PC-9 (cell line): ENCODE measurements at regions not wholly inside any gene's neighbourhood (a gene's known extent, or its start where the extent isn't known, plus 50 kb on each side); places are given as distances from the start of the nearest gene placed in this dataset.

ENCODE experiments used
- EZH2 ChIP-seq: fragments of 200-600 bp; sonication (generic); IDR thresholded peaks from 2 replicates; pipeline ENCODE4 v1.8.0; 2017; ENCODE audit warnings: antibody characterized with exemption, low read depth
- TF ChIP-seq, protein P1 (sequence below): fragments of 200-600 bp; sonication (generic); conservative IDR thresholded peaks from 2 replicates; pipeline ENCODE4 v1.6.1; 2017; ENCODE audit warnings: mixed run types, antibody characterized with exemption, mild to moderate bottlenecking, moderate library complexity

DNA sequence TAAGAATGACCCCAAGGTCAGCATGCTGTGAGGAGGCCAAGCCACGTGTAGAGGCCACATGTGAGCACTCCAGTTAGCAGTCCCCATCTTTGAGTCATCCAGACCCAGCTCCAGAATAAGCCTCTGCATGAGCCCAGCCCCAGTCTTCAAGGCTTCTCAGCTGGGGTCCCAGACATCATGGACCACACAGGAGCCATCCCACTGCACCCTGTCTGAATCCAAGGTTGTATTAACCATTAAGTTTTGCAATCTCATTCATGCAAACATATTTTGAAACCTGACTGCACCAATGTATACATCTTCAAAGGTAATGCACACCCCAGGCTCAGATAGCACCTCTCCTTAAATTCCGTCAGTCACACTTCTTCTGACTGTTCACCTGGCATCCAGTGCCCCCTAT is 249.1 kb upstream of the CHRNA7 start:
- TF ChIP-seq, protein P1, sequence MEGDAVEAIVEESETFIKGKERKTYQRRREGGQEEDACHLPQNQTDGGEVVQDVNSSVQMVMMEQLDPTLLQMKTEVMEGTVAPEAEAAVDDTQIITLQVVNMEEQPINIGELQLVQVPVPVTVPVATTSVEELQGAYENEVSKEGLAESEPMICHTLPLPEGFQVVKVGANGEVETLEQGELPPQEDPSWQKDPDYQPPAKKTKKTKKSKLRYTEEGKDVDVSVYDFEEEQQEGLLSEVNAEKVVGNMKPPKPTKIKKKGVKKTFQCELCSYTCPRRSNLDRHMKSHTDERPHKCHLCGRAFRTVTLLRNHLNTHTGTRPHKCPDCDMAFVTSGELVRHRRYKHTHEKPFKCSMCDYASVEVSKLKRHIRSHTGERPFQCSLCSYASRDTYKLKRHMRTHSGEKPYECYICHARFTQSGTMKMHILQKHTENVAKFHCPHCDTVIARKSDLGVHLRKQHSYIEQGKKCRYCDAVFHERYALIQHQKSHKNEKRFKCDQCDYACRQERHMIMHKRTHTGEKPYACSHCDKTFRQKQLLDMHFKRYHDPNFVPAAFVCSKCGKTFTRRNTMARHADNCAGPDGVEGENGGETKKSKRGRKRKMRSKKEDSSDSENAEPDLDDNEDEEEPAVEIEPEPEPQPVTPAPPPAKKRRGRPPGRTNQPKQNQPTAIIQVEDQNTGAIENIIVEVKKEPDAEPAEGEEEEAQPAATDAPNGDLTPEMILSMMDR = no peak
- no peak for TF ChIP-seq EZH2
